Esophagus squamous epithelium (tissue), 5 donors: ENCODE measurements at regions not wholly inside any gene's neighbourhood (a gene's known extent, or its start where the extent isn't known, plus 50 kb on each side); places are given as distances from the start of the nearest gene placed in this dataset.

ENCODE experiments used
- DNase-seq: peaks from one replicate; lab custom pipeline; 2025; lab: John Stamatoyannopoulos, UW
- H3K27ac ChIP-seq, 4 donors: fragments of 200-600 bp; sonication (generic); one replicate each; pipeline ENCODE4 v1.5.1; 2016 to 2019; ENCODE audit warnings: mild to moderate bottlenecking in 1 of 4
- H3K27me3 ChIP-seq, 4 donors: fragments of 200-600 bp; sonication (generic); 1 replicate in 3 of 4; 2 replicates in 1 of 4; pipeline versions ENCODE4 v1.5.1 to v1.6.0; 2017 to 2021; ENCODE audit warnings: antibody characterized with exemption in 1 of 4
- H3K36me3 ChIP-seq, 3 donors: fragments of 200-600 bp; sonication (generic); one replicate each; pipeline ENCODE4 v1.5.1; 2016 to 2019
- H3K4me1 ChIP-seq, 3 donors: fragments of 200-600 bp; sonication (generic); one replicate each; pipeline ENCODE4 v1.5.1; 2017 to 2019
- H3K4me3 ChIP-seq, 4 donors: fragments of 200-600 bp; sonication (generic); 1 replicate in 3 of 4; 2 replicates in 1 of 4; pipeline ENCODE4 v1.5.1; 2016 to 2019; ENCODE audit warnings: mild to moderate bottlenecking in 2 of 4, moderate library complexity in 1 of 4
- H3K9me3 ChIP-seq, 3 donors: fragments of 200-600 bp; sonication (generic); one replicate each; pipeline ENCODE4 v1.5.1; 2016 to 2019
- CTCF ChIP-seq, 6 experiments: fragments of 450-650 bp in 4 of 6; fragments of 200-600 bp in 2 of 6; sonication (generic) in 2 of 6; IDR thresholded peaks; one replicate each; pipeline ENCODE4 v1.5.1; 2016 to 2019; ENCODE audit warnings: antibody characterized with exemption in 6 of 6, mild to moderate bottlenecking in 4 of 6, moderate library complexity in 4 of 6
- POLR2A ChIP-seq, 4 donors: fragments of 450-650 bp; IDR thresholded peaks; one replicate each; pipeline ENCODE4 v1.6.1; 2017; ENCODE audit warnings: antibody characterized with exemption in 4 of 4, mild to moderate bottlenecking in 4 of 4, moderate library complexity in 3 of 4
- WGBS, 2 donors: methylation state at CpG; one replicate each; pipeline ENCODE4 v1.1.5; 2018; 5-methylcytosine and 5-hydroxymethylcytosine counted together
- intact Hi-C: fragments of 100-400 bp; cut with DNase I; formaldehyde crosslinking; loops from one replicate; pipeline ENCODE4 v1.15.0; 2022
- donor health status: DM: yes; HTN: yes; CAD: no.

- H3K27me3 ChIP-seq: no peaks in the 10 kb centered on the region
- DNase-seq: no peak
- no peak overlapping the region for H3K4me3 ChIP-seq
- no peak overlapping the region for H3K27ac ChIP-seq
- WGBS, 2 donors: 75 to 84% methylated on average over 5 of the region's 5 CpGs
- H3K36me3 ChIP-seq: no peaks in the 10 kb centered on the region
- no peaks in the 10 kb centered on the region for H3K9me3 ChIP-seq
- no peak for TF ChIP-seq POLR2A (IDR thresholded peaks at IDR 0.05)
- TF ChIP-seq CTCF (IDR thresholded peaks at IDR 0.05): no peak
- no peaks in the 10 kb centered on the region for H3K4me1 ChIP-seq
- intact Hi-C loops: no loop called here
These were observed 831.1 kb downstream of the LRRIQ3 start for GRCh38 chr1:73366734-73367413.

- Histone ChIP-seq H3K36me3 (no peaks in the 10 kb centered on the region), H3K4me1 (no peaks in the 10 kb centered on the region), H3K27ac (no peak overlapping the region), H3K27me3 (no peaks in the 10 kb centered on the region), H3K4me3 (no peak overlapping the region), H3K9me3 (no peaks in the 10 kb centered on the region)
- intact Hi-C loops: no loop called here
- WGBS, 2 donors: 72 to 79% methylated on average over 3 of the region's 3 CpGs
- DNase-seq: no peak
- TF ChIP-seq CTCF (IDR thresholded peaks at IDR 0.05) (no peak), POLR2A (IDR thresholded peaks at IDR 0.05) (no peak)
These were observed 839.0 kb downstream of the LRRIQ3 start for GRCh38 chr1:73359001-73359400.

- 22 to 77% methylated on average over 1 of the region's 1 CpG for WGBS, 2 donors
- H3K4me1 ChIP-seq: no peaks in the 10 kb centered on the region
- H3K9me3 ChIP-seq: no peaks in the 10 kb centered on the region
- TF ChIP-seq POLR2A (IDR thresholded peaks at IDR 0.05) (no peak), CTCF (IDR thresholded peaks at IDR 0.05) (no peak)
- no peaks in the 10 kb centered on the region for H3K27me3 ChIP-seq
- intact Hi-C loops: no loop called here
- no peak overlapping the region for H3K4me3 ChIP-seq
- no peak for DNase-seq
- H3K27ac ChIP-seq: no peak overlapping the region
- no peaks in the 10 kb centered on the region for H3K36me3 ChIP-seq
These were observed 841.5 kb downstream of the LRRIQ3 start for GRCh38 chr1:73356485-73356884.

- 50% methylated on average over 1 of the region's 3 CpGs; no CpG with 5 or more reads in 1 of the 2 donors for WGBS, 2 donors
- Histone ChIP-seq H3K27ac (no peak overlapping the region), H3K36me3 (no peaks in the 10 kb centered on the region), H3K4me3 (no peak overlapping the region), H3K9me3 (no peaks in the 10 kb centered on the region), H3K4me1 (no peaks in the 10 kb centered on the region), H3K27me3 (no peaks in the 10 kb centered on the region)
- intact Hi-C loops: no loop called here
- TF ChIP-seq CTCF (IDR thresholded peaks at IDR 0.05) (no peak), POLR2A (IDR thresholded peaks at IDR 0.05) (no peak)
- DNase-seq: no peak
These were observed 854.0 kb downstream of the LRRIQ3 start for GRCh38 chr1:73343947-73344346.

GRCh38 chr1:73333847-73334503, 864.0 kb downstream of the LRRIQ3 start:
- intact Hi-C loops: no loop called here
- Histone ChIP-seq H3K27ac (no peak overlapping the region), H3K4me1 (no peaks in the 10 kb centered on the region), H3K9me3 (peaks cover 0 to 12% (median 0%) of the 10 kb centered on the region in 3 donors), H3K36me3 (no peaks in the 10 kb centered on the region), H3K4me3 (no peak overlapping the region), H3K27me3 (no peaks in the 10 kb centered on the region)
- DNase-seq: no peak
- no peak for TF ChIP-seq POLR2A (IDR thresholded peaks at IDR 0.05)
- TF ChIP-seq CTCF (IDR thresholded peaks at IDR 0.05): no peak
- WGBS, 2 donors: 29 to 35% methylated on average over 1 of the region's 1 CpG
